ENCODE measurements at regions not wholly inside any gene's neighbourhood (a gene's known extent, or its start where the extent isn't known, plus 50 kb on each side); places are given as distances from the start of the nearest gene placed in this dataset.

DNA sequence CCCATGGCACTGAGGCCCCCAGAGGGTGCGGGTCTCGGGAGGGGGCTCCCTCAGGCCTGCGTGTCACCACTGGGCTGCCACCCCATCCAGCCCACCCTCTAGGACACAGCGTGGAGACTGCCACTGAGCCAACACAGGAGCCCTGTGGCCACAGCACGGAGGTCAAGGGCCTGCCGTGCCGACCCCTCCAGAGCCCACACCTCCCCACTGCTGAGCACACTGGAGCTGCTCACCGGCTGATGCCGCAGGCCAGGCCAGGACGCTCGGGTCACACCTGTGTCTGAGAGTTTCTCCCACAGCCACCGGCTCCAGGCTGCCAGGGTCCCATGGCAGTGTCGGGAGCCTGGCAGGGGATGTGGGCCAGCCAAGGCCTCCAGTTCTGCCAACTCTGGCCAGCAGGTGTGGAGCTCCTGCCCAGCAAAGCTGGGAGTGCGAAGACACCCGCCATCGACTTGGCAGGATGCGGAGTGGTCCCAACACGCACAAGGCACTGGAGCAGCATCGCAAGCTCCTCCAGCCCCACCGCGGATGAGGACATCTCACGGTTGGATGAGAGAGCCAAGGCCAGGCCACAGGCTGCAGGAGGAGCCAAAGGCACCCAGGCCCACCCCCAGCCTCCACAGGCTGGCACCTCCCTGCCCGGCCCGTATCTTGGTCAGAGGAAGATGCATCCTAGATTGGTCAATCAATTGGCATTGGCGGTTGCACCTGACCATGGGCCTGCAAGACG lies 187.1 kb downstream of the BRD1 start:
- H3K4me1 ChIP-seq (ENCODE audit: insufficient read depth) = no peaks in the 10 kb centered on the region
- no peaks in the 10 kb centered on the region for H3F3A ChIP-seq (replicated peaks; ENCODE audit: low read depth)
- H3K4me1 Mint-ChIP-seq = no peaks in the 10 kb centered on the region

More for the DNA sequence above, 187.1 kb downstream of the BRD1 start:
- H3K27me3 ChIP-seq (ENCODE audit: insufficient read depth) = no peaks in the 10 kb centered on the region
- H3K27ac ChIP-seq (ENCODE audit: low read depth) = no peak overlapping the region
- Mint-ChIP-seq H3K27me3 (ENCODE audit: insufficient read depth, low read depth, poor library complexity) (peaks cover 3% of the 10 kb centered on the region), H3K27ac (no peak overlapping the region), H3K36me3 (ENCODE audit: low read depth) (no peaks in the 10 kb centered on the region), H3K9me3 (no peaks in the 10 kb centered on the region; the same call in 2 of the 3 replicates), H3K4me3 (no peak overlapping the region)
- H2AFZ ChIP-seq = no peak overlapping the region
- ATAC-seq (no peak), DNase-seq (ENCODE audit: low spot score) (no peak)
- no peaks in the 10 kb centered on the region for H3K36me3 ChIP-seq (ENCODE audit: insufficient read depth)
- H3K4me2 ChIP-seq = no peak overlapping the region
- H3K4me3 ChIP-seq = no peak overlapping the region
- no peaks in the 10 kb centered on the region for H3K79me2 ChIP-seq (replicated peaks; ENCODE audit: insufficient read depth)
- TF ChIP-seq EZH2phosphoT487 (IDR thresholded peaks at IDR 0.05; ENCODE audit: unreplicated experiment) (no peak), NANOG (IDR thresholded peaks at IDR 0.05; ENCODE audit: borderline replicate concordance) (no peak), CREB1 (CRISPR knock-in tag; IDR thresholded peaks at IDR 0.05; ENCODE audit: low read depth) (no peak), STAT1 (IDR thresholded peaks at IDR 0.05; ENCODE audit: unreplicated experiment) (no peak), JUNB (IDR thresholded peaks at IDR 0.05; ENCODE audit: unreplicated experiment) (no peak), POLR2AphosphoS5 (IDR thresholded peaks at IDR 0.05; ENCODE audit: low read depth) (no peak), ZNF331 (CRISPR knock-in tag; IDR thresholded peaks at IDR 0.05; ENCODE audit: low read depth) (no peak)
- TF ChIP-seq, protein P1, sequence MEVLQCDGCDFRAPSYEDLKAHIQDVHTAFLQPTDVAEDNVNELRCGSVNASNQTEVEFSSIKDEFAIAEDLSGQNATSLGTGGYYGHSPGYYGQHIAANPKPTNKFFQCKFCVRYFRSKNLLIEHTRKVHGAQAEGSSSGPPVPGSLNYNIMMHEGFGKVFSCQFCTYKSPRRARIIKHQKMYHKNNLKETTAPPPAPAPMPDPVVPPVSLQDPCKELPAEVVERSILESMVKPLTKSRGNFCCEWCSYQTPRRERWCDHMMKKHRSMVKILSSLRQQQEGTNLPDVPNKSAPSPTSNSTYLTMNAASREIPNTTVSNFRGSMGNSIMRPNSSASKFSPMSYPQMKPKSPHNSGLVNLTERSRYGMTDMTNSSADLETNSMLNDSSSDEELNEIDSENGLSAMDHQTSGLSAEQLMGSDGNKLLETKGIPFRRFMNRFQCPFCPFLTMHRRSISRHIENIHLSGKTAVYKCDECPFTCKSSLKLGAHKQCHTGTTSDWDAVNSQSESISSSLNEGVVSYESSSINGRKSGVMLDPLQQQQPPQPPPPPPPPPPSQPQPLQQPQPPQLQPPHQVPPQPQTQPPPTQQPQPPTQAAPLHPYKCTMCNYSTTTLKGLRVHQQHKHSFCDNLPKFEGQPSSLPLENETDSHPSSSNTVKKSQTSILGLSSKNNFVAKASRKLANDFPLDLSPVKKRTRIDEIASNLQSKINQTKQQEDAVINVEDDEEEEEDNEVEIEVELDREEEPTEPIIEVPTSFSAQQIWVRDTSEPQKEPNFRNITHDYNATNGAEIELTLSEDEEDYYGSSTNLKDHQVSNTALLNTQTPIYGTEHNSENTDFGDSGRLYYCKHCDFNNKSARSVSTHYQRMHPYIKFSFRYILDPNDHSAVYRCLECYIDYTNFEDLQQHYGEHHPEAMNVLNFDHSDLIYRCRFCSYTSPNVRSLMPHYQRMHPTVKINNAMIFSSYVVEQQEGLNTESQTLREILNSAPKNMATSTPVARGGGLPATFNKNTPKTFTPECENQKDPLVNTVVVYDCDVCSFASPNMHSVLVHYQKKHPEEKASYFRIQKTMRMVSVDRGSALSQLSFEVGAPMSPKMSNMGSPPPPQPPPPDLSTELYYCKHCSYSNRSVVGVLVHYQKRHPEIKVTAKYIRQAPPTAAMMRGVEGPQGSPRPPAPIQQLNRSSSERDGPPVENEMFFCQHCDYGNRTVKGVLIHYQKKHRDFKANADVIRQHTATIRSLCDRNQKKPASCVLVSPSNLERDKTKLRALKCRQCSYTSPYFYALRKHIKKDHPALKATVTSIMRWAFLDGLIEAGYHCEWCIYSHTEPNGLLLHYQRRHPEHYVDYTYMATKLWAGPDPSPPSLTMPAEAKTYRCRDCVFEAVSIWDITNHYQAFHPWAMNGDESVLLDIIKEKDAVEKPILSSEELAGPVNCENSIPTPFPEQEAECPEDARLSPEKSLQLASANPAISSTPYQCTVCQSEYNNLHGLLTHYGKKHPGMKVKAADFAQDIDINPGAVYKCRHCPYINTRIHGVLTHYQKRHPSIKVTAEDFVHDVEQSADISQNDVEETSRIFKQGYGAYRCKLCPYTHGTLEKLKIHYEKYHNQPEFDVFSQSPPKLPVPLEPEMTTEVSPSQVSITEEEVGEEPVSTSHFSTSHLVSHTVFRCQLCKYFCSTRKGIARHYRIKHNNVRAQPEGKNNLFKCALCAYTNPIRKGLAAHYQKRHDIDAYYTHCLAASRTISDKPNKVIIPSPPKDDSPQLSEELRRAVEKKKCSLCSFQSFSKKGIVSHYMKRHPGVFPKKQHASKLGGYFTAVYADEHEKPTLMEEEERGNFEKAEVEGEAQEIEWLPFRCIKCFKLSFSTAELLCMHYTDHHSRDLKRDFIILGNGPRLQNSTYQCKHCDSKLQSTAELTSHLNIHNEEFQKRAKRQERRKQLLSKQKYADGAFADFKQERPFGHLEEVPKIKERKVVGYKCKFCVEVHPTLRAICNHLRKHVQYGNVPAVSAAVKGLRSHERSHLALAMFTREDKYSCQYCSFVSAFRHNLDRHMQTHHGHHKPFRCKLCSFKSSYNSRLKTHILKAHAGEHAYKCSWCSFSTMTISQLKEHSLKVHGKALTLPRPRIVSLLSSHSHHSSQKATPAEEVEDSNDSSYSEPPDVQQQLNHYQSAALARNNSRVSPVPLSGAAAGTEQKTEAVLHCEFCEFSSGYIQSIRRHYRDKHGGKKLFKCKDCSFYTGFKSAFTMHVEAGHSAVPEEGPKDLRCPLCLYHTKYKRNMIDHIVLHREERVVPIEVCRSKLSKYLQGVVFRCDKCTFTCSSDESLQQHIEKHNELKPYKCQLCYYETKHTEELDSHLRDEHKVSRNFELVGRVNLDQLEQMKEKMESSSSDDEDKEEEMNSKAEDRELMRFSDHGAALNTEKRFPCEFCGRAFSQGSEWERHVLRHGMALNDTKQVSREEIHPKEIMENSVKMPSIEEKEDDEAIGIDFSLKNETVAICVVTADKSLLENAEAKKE (CRISPR knock-in tag; IDR thresholded peaks at IDR 0.05) = no peak
- TF ChIP-seq, protein P2, sequence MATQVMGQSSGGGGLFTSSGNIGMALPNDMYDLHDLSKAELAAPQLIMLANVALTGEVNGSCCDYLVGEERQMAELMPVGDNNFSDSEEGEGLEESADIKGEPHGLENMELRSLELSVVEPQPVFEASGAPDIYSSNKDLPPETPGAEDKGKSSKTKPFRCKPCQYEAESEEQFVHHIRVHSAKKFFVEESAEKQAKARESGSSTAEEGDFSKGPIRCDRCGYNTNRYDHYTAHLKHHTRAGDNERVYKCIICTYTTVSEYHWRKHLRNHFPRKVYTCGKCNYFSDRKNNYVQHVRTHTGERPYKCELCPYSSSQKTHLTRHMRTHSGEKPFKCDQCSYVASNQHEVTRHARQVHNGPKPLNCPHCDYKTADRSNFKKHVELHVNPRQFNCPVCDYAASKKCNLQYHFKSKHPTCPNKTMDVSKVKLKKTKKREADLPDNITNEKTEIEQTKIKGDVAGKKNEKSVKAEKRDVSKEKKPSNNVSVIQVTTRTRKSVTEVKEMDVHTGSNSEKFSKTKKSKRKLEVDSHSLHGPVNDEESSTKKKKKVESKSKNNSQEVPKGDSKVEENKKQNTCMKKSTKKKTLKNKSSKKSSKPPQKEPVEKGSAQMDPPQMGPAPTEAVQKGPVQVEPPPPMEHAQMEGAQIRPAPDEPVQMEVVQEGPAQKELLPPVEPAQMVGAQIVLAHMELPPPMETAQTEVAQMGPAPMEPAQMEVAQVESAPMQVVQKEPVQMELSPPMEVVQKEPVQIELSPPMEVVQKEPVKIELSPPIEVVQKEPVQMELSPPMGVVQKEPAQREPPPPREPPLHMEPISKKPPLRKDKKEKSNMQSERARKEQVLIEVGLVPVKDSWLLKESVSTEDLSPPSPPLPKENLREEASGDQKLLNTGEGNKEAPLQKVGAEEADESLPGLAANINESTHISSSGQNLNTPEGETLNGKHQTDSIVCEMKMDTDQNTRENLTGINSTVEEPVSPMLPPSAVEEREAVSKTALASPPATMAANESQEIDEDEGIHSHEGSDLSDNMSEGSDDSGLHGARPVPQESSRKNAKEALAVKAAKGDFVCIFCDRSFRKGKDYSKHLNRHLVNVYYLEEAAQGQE (IDR thresholded peaks at IDR 0.05; ENCODE audit: unreplicated experiment) = no peak
- TF ChIP-seq, protein P3, sequence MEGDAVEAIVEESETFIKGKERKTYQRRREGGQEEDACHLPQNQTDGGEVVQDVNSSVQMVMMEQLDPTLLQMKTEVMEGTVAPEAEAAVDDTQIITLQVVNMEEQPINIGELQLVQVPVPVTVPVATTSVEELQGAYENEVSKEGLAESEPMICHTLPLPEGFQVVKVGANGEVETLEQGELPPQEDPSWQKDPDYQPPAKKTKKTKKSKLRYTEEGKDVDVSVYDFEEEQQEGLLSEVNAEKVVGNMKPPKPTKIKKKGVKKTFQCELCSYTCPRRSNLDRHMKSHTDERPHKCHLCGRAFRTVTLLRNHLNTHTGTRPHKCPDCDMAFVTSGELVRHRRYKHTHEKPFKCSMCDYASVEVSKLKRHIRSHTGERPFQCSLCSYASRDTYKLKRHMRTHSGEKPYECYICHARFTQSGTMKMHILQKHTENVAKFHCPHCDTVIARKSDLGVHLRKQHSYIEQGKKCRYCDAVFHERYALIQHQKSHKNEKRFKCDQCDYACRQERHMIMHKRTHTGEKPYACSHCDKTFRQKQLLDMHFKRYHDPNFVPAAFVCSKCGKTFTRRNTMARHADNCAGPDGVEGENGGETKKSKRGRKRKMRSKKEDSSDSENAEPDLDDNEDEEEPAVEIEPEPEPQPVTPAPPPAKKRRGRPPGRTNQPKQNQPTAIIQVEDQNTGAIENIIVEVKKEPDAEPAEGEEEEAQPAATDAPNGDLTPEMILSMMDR (conservative IDR thresholded peaks at IDR 0.05; ENCODE audit: low read depth in 2 of 2) = no peak
- TF ChIP-seq, protein P4, sequence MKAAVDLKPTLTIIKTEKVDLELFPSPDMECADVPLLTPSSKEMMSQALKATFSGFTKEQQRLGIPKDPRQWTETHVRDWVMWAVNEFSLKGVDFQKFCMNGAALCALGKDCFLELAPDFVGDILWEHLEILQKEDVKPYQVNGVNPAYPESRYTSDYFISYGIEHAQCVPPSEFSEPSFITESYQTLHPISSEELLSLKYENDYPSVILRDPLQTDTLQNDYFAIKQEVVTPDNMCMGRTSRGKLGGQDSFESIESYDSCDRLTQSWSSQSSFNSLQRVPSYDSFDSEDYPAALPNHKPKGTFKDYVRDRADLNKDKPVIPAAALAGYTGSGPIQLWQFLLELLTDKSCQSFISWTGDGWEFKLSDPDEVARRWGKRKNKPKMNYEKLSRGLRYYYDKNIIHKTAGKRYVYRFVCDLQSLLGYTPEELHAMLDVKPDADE (IDR thresholded peaks at IDR 0.05) = no peak
- H4K20me1 ChIP-seq (replicated peaks; ENCODE audit: insufficient read depth) = no peaks in the 10 kb centered on the region
- no peaks in the 10 kb centered on the region for H3K9me2 ChIP-seq (ENCODE audit: insufficient read depth)

All from GM23338 (cell line).